A673 (cell line): ENCODE measurements at regions not wholly inside any gene's neighbourhood (a gene's known extent, or its start where the extent isn't known, plus 50 kb on each side); places are given as distances from the start of the nearest gene placed in this dataset.

Experiments
- BruUV-seq: library from RNA; stranded (reverse); fragments of 400-500 nt; replicated peaks from 2 replicates; lab custom pipeline; 2021; lab: Mats Ljungman, UMichigan
- CTCF ChIA-PET: fragments of 300-600 bp; sonication (Branson Sonifier 250); formaldehyde crosslinking; loops from one replicate; lab custom pipeline; 2022; ENCODE audit warnings: antibody characterized with exemption; lab: Charles Lee
- POLR2A ChIA-PET: fragments of 300-600 bp; sonication (Branson Sonifier 250); formaldehyde crosslinking; loops from one replicate; lab custom pipeline; 2022; ENCODE audit warnings: antibody characterized with exemption; ENCODE audit not compliant: low non-redundant PET; lab: Charles Lee
- DNase-seq: peaks from one replicate; pipeline ENCODE4 v3.0.0-alpha.2; 2015; ENCODE audit warnings: low spot score
- H3K27ac ChIP-seq: fragments of 200-600 bp; sonication (generic); 2 replicates; pipeline ENCODE4 v1.5.1; 2016; ENCODE audit warnings: mixed run types, low read depth, mild to moderate bottlenecking, mixed read lengths, antibody characterized with exemption, low read length; ENCODE audit not compliant: poor library complexity, severe bottlenecking
- H3K27me3 ChIP-seq: fragments of 200-600 bp; sonication (generic); replicated peaks from 2 replicates; pipeline ENCODE4 v1.6.1; 2017; ENCODE audit warnings: mixed run types, low read depth, mild to moderate bottlenecking, mixed read lengths, antibody characterized with exemption, low read length; ENCODE audit not compliant: insufficient read depth, poor library complexity
- H3K36me3 ChIP-seq: fragments of 200-600 bp; sonication (generic); 2 replicates; pipeline ENCODE4 v1.6.1; 2016; ENCODE audit warnings: mixed run types, mild to moderate bottlenecking, mixed read lengths, antibody characterized with exemption, low read length; ENCODE audit not compliant: insufficient read depth, poor library complexity, severe bottlenecking
- H3K4me1 ChIP-seq: fragments of 200-600 bp; sonication (generic); 2 replicates; pipeline ENCODE4 v1.6.1; 2017; ENCODE audit warnings: mixed run types, mild to moderate bottlenecking, mixed read lengths, antibody characterized with exemption, low read length; ENCODE audit not compliant: insufficient read depth, poor library complexity, severe bottlenecking
- H3K4me3 ChIP-seq: fragments of 200-600 bp; sonication (generic); 2 replicates; pipeline ENCODE4 v1.5.1; 2016; ENCODE audit warnings: low read depth, mixed run types, mild to moderate bottlenecking, mixed read lengths, low read length; ENCODE audit not compliant: poor library complexity, severe bottlenecking
- H3K9me3 ChIP-seq: fragments of 200-600 bp; sonication (generic); 2 replicates; pipeline ENCODE4 v1.6.1; 2016; ENCODE audit warnings: mixed run types, low read depth, mild to moderate bottlenecking, mixed read lengths, antibody characterized with exemption, low read length; ENCODE audit not compliant: poor library complexity, severe bottlenecking
- EZH2 ChIP-seq: fragments of 200-600 bp; sonication (generic); IDR thresholded peaks from 2 replicates; pipeline ENCODE4 v1.6.1; 2017; ENCODE audit warnings: borderline replicate concordance, low read depth, mild to moderate bottlenecking, mixed read lengths, antibody characterized with exemption, low read length; ENCODE audit not compliant: poor library complexity, severe bottlenecking
- intact Hi-C: fragments of 100-400 bp; cut with micrococcal nuclease; formaldehyde crosslinking; loops from one replicate; pipeline ENCODE4 v1.10.0; 2022; ENCODE audit not compliant: unreplicated experiment
- TF ChIP-seq, protein P1 (sequence below): fragments of 300-800, 200-600 bp; sonication (generic); conservative IDR thresholded peaks from 2 replicates; pipeline ENCODE4 v1.5.1; 2017; ENCODE audit warnings: low read depth, mild to moderate bottlenecking, antibody characterized with exemption, low read length, moderate library complexity, mixed read lengths

DNA sequence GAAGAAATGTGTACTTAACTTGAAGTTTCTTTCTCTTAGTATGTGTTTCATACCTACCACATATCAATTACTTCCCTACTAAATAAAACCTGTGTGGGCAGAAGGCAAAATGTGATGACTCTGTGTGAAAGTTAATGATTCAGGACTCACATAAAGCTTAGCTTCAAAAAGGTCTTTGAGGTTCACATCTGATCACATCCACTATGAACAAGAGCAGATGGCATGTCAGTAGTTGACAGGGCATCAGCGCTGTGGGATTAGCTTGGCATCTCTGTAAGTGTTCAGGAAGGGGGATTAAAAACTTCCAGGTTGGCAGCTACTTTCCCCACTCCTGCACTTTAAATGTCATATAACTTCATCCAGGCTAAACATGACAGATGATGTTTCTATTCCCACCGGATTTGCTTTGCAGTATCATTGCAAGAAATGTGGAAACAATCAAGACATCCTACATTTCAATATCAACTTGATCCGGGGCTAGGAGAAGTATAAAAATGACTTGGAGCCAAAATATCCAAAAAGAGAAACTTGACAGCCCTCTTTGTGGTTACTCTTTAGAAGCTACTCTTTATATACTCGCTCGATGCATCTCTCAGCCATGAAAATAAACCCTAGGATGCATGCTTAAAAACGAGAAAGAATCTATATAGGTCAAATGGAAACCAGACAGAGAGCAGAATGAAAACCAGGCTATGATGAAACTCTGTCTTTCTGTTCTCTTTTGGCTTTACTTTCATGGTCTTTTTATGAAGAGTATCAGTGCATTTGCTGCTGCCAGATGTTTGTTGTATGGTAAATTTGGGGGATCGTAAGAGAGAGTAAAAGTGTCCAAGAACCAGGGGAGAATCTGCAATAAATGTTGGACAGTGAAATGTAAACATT is 273.1 kb upstream of the ALCAM start:
- Histone ChIP-seq H3K27ac (no peak overlapping the region), H3K9me3 (peaks cover 9% of the 10 kb centered on the region), H3K4me3 (no peak overlapping the region), H3K4me1 (no peaks in the 10 kb centered on the region), H3K27me3 (no peaks in the 10 kb centered on the region), H3K36me3 (no peaks in the 10 kb centered on the region)
- POLR2A ChIA-PET: no interaction called here
- TF ChIP-seq, protein P1, sequence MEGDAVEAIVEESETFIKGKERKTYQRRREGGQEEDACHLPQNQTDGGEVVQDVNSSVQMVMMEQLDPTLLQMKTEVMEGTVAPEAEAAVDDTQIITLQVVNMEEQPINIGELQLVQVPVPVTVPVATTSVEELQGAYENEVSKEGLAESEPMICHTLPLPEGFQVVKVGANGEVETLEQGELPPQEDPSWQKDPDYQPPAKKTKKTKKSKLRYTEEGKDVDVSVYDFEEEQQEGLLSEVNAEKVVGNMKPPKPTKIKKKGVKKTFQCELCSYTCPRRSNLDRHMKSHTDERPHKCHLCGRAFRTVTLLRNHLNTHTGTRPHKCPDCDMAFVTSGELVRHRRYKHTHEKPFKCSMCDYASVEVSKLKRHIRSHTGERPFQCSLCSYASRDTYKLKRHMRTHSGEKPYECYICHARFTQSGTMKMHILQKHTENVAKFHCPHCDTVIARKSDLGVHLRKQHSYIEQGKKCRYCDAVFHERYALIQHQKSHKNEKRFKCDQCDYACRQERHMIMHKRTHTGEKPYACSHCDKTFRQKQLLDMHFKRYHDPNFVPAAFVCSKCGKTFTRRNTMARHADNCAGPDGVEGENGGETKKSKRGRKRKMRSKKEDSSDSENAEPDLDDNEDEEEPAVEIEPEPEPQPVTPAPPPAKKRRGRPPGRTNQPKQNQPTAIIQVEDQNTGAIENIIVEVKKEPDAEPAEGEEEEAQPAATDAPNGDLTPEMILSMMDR: no peak
- no peak for TF ChIP-seq EZH2
- CTCF ChIA-PET: interaction anchor here (0.5 kb wide), 1 partner anchor 273 kb away, joined by 4 read pairs; no protein-coding TSS in a partner anchor
- no peak for DNase-seq
- intact Hi-C loops: no loop called here
- BruUV-seq: no TSS peak

DNA sequence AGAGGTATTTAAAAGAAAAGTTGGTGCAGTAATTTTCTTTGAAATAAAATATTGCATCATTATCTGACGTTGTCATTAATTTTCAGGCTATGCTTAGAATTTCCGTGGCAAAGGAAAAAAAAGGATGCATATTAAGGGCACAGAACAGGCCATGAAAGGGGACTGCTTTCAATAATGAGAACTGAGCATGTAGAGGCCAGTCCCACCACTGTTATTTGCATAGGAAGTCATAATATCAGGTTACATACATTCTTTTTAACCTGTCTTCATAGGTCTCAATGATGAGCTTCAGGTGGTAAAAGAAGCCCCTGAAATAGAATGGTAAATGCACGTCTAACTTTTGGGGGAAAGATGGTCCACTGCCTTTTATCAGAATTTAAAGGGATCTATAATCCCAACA is 272.1 kb upstream of the ALCAM start:
- CTCF ChIA-PET: no interaction called here

DNA sequence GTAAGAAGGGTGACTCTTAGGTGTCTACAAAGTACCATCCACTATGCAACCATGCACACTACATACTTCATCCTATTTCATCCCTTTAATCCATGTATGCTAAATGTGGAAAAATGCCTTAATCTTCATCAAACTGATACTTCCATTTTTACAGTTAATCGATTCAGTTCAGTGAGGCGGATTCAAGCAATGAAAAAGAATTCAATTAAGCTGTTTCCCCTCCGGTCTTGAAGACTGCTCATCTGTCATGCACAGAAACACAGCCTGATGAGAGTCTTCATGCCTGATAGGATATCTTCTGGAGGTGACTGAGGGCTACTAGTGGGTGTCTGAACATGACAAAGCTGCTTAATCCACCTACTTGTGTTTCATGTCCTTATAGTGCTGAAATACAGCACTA is 270.6 kb upstream of the ALCAM start:
- Histone ChIP-seq H3K27ac (no peak overlapping the region), H3K9me3 (peaks cover 9% of the 10 kb centered on the region), H3K4me1 (no peaks in the 10 kb centered on the region), H3K4me3 (no peak overlapping the region), H3K27me3 (no peaks in the 10 kb centered on the region), H3K36me3 (no peaks in the 10 kb centered on the region)
- ChIA-PET POLR2A (no interaction called here), CTCF (no interaction called here)
- DNase-seq: no peak
- intact Hi-C loops: no loop called here
- no TSS peak for BruUV-seq
- TF ChIP-seq, protein P1: no peak
- TF ChIP-seq EZH2: no peak

More for the DNA sequence above, 272.1 kb upstream of the ALCAM start:
- H3K4me3 ChIP-seq: no peak overlapping the region
- no peaks in the 10 kb centered on the region for H3K4me1 ChIP-seq
- H3K27ac ChIP-seq: no peak overlapping the region
- TF ChIP-seq EZH2: no peak
- TF ChIP-seq, protein P1: no peak
- H3K27me3 ChIP-seq: no peaks in the 10 kb centered on the region
- BruUV-seq: no TSS peak
- peaks cover 9% of the 10 kb centered on the region for H3K9me3 ChIP-seq
- H3K36me3 ChIP-seq: no peaks in the 10 kb centered on the region
- intact Hi-C loops: no loop called here
- DNase-seq: no peak
- POLR2A ChIA-PET: no interaction called here
